Motor neuron (in vitro differentiated cells): ENCODE measurements at regions not wholly inside any gene's neighbourhood (a gene's known extent, or its start where the extent isn't known, plus 50 kb on each side); places are given as distances from the start of the nearest gene placed in this dataset.
"Not testable (repeated sequence)": the region's sequence is repeated elsewhere in the genome, so short reads cannot be mapped to it uniquely, and the experiment has no call there.

Source experiments
- ATAC-seq, 8 experiments: fragments of 200-7000 bp; cut with Tn5 transposase; replicated peaks in 6 of 8; 2 replicates each; pipeline ENCODE4 v1.8.0; 2021; ENCODE audit warnings: mild to moderate bottlenecking in 8 of 8, moderate library complexity in 8 of 8
- H3K27ac ChIP-seq, 2 donors: fragments of 250-450 bp; sonication (Bioruptor Pico); 2 replicates each; pipeline ENCODE4 v1.9.0; 2021; ENCODE audit warnings: antibody characterized with exemption in 2 of 2, mild to moderate bottlenecking in 2 of 2, moderate library complexity in 1 of 2
- H3K4me1 ChIP-seq, 2 donors: fragments of 250-450 bp; sonication (Bioruptor Pico); replicated peaks in 1 of 2; 2 replicates each; pipeline ENCODE4 v1.6.1; 2021; ENCODE audit warnings: antibody characterized with exemption in 2 of 2, mild to moderate bottlenecking in 2 of 2, moderate library complexity in 1 of 2
- H3K4me3 ChIP-seq, 5 donors: fragments of 250-450 bp; sonication (Bioruptor Pico); 2 replicates each; pipeline ENCODE4 v1.9.0; 2021; ENCODE audit warnings: antibody characterized with exemption in 5 of 5, mild to moderate bottlenecking in 5 of 5, moderate library complexity in 4 of 5
- WGBS, 10 experiments: fragments of 450-650 bp; shearing (Covaris generic); methylation state at CpG; one replicate each; pipeline ENCODE4 v1.0.0; 2022; 5-methylcytosine and 5-hydroxymethylcytosine counted together
- in situ Hi-C, 9 experiments: fragments of 400-800 bp; cut with MboI; loops; one replicate each; pipeline ENCODE4 v1.15.0; 2021; ENCODE audit warnings: low sequenced_read_pairs in 9 of 9, low pct_unique_long_range_greater_than_20kb in 2 of 9; ENCODE audit not compliant: unreplicated experiment in 9 of 9

GRCh38 chr14:37721976-37722659, 126.7 kb downstream of the TTC6 start:
- Histone ChIP-seq H3K4me3 (no peak overlapping the region), H3K27ac (no peak overlapping the region), H3K4me1 (no peaks in the 10 kb centered on the region)
- peak in 2 of 8 experiments; percentile 5 to 28 for ATAC-seq
- WGBS, 10 experiments, result 0 to 71% (median 50%) methylated on average over 1 to 2 of the region's 2 CpGs; no CpG with 5 or more reads in 2 of the 10 experiments
- in situ Hi-C loops, result no loop called here

GRCh38 chr14:37723515-37723914, 128.1 kb downstream of the TTC6 start:
- no peaks in the 10 kb centered on the region for H3K4me1 ChIP-seq
- H3K27ac ChIP-seq, result no peak overlapping the region
- ATAC-seq, result peak in 3 of 8 experiments; percentile 39 to 95 (median 75)
- no peak overlapping the region for H3K4me3 ChIP-seq
- 0 to 100% (median 60%) methylated on average over 1 to 4 of the region's 4 CpGs for WGBS, 10 experiments
- in situ Hi-C loops, result no loop called here

- Histone ChIP-seq H3K4me3 (no peak overlapping the region), H3K27ac (no peak overlapping the region), H3K4me1 (peaks cover 0 to 2% of the 10 kb centered on the region in 2 donors)
- ATAC-seq, result no peak
- in situ Hi-C loops, result no loop called here
Observed at GRCh38 chr14:37726708-37727107, 131.3 kb downstream of the TTC6 start.

- H3K4me1 ChIP-seq, result peaks cover 0 to 2% of the 10 kb centered on the region in 2 donors
- 0 to 100% (median 80%) methylated on average over 1 to 2 of the region's 2 CpGs; no CpG with 5 or more reads in 3 of the 10 experiments for WGBS, 10 experiments
- in situ Hi-C loops, result no loop called here
- ATAC-seq, result peak in 1 of 8 experiments; percentile 87
- H3K27ac ChIP-seq, result no peak overlapping the region
- H3K4me3 ChIP-seq, result no peak overlapping the region
Observed at GRCh38 chr14:37729218-37729617, 133.8 kb downstream of the TTC6 start.

- in situ Hi-C loops, result no loop called here
- ATAC-seq, result peak in 4 of 8 experiments; percentile 33 to 52 (median 49)
- no peak overlapping the region for H3K4me3 ChIP-seq
- peaks cover 0 to 2% of the 10 kb centered on the region in 2 donors for H3K4me1 ChIP-seq
- no peak overlapping the region for H3K27ac ChIP-seq
- WGBS, 10 experiments, result 6 to 86% (median 54%) methylated on average over 1 to 4 of the region's 4 CpGs; no CpG with 5 or more reads in 1 of the 10 experiments
Observed at GRCh38 chr14:37731094-37731493, 135.7 kb downstream of the TTC6 start.

- Histone ChIP-seq H3K4me1 (no peaks in the 10 kb centered on the region), H3K4me3 (no peak overlapping the region), H3K27ac (no peak overlapping the region)
- WGBS, 10 experiments, result 0 to 100% (median 62%) methylated on average over 1 to 2 of the region's 2 CpGs; no CpG with 5 or more reads in 2 of the 10 experiments
- no peak for ATAC-seq
- in situ Hi-C loops, result no loop called here
Observed at GRCh38 chr14:37745657-37746056, 150.2 kb downstream of the TTC6 start.

GRCh38 chr14:37746140-37746832, 150.9 kb downstream of the TTC6 start:
- ATAC-seq, result no peak
- Histone ChIP-seq H3K4me1 (no peaks in the 10 kb centered on the region), H3K27ac (no peak overlapping the region), H3K4me3 (no peak overlapping the region)
- 0 to 100% (median 76%) methylated on average over 1 of the region's 1 CpG; no CpG with 5 or more reads in 4 of the 10 experiments for WGBS, 10 experiments
- in situ Hi-C loops, result no loop called here

- no peak overlapping the region for H3K4me3 ChIP-seq
- in situ Hi-C loops, result no loop called here
- ATAC-seq, result no peak
- no peaks in the 10 kb centered on the region for H3K4me1 ChIP-seq
- WGBS, 10 experiments, result 49 to 100% (median 86%) methylated on average over 1 to 5 of the region's 5 CpGs
- H3K27ac ChIP-seq, result no peak overlapping the region
Observed at GRCh38 chr14:37753459-37753858, 158.0 kb downstream of the TTC6 start.

- WGBS, 10 experiments, result 0 to 67% (median 27%) methylated on average over 1 of the region's 2 CpGs; no CpG with 5 or more reads in 6 of the 10 experiments
- ATAC-seq, H3K27ac ChIP-seq, H3K4me3 ChIP-seq, in situ Hi-C loops, H3K4me1 ChIP-seq: not testable (repeated sequence)
Observed at GRCh38 chr14:37760275-37760674, 164.8 kb downstream of the TTC6 start.

GRCh38 chr14:37763266-37763665, 167.8 kb downstream of the TTC6 start:
- no peak overlapping the region for H3K4me3 ChIP-seq
- no peak overlapping the region for H3K27ac ChIP-seq
- in situ Hi-C loops, result no loop called here
- 43 to 100% (median 86%) methylated on average over 2 to 3 of the region's 3 CpGs for WGBS, 10 experiments
- no peaks in the 10 kb centered on the region for H3K4me1 ChIP-seq
- ATAC-seq, result no peak

- H3K4me1 ChIP-seq, H3K4me3 ChIP-seq, in situ Hi-C loops, H3K27ac ChIP-seq, ATAC-seq: not testable (repeated sequence)
- WGBS, 10 experiments, result 40 to 100% (median 90%) methylated on average over 1 to 6 of the region's 23 CpGs; no CpG with 5 or more reads in 3 of the 10 experiments
Observed at GRCh38 chr14:37772283-37772682, 176.9 kb downstream of the TTC6 start.

- H3K4me3 ChIP-seq, result no peak overlapping the region
- no peak for ATAC-seq
- 36 to 100% (median 90%) methylated on average over 1 to 2 of the region's 4 CpGs; no CpG with 5 or more reads in 7 of the 10 experiments for WGBS, 10 experiments
- no peaks in the 10 kb centered on the region for H3K4me1 ChIP-seq
- H3K27ac ChIP-seq, result no peak overlapping the region
- in situ Hi-C loops, result no loop called here
Observed at GRCh38 chr14:37776791-37777499, 181.5 kb downstream of the TTC6 start.
